ENCODE measurements at regions not wholly inside any gene's neighbourhood (a gene's known extent, or its start where the extent isn't known, plus 50 kb on each side); places are given as distances from the start of the nearest gene placed in this dataset.

GRCh38 chr15:38876621-38877020, 312.0 kb upstream of the RASGRP1 start:
- WGBS, 3 donors = 94 to 96% (median 95%) methylated on average over 3 of the region's 3 CpGs
- no peak overlapping the region for H3K27ac ChIP-seq (ENCODE audit: low read depth in 1 of 3, low read length in 2 of 3)
- peaks cover 0 to 7% (median 0%) of the 10 kb centered on the region in 3 donors for H3K4me1 ChIP-seq (ENCODE audit: control insufficient read depth in 3 of 3, insufficient read depth in 2 of 3, low read depth in 1 of 3, low read length in 2 of 3)
- H3K4me3 ChIP-seq (ENCODE audit: low read depth in 1 of 3, low read length in 3 of 3) = no peak overlapping the region
- no peaks in the 10 kb centered on the region for H3K36me3 ChIP-seq (ENCODE audit: control insufficient read depth in 3 of 3, insufficient read depth in 2 of 3, low read depth in 1 of 3, low read length in 3 of 3)
- no peak for DNase-seq
- H3K9me3 ChIP-seq (ENCODE audit: control insufficient read depth in 2 of 2, insufficient read depth in 1 of 2, low read depth in 1 of 2, low read length in 1 of 2) = peaks cover 0 to 8% of the 10 kb centered on the region in 2 donors
- FAIRE-seq = no peak
- H3K27me3 ChIP-seq (ENCODE audit: control insufficient read depth in 3 of 3, insufficient read depth in 3 of 3, low read length in 3 of 3) = no peaks in the 10 kb centered on the region

GRCh38 chr15:38877471-38877870, 312.9 kb upstream of the RASGRP1 start:
- no peak overlapping the region for H3K4me3 ChIP-seq (ENCODE audit: low read depth in 1 of 3, low read length in 3 of 3)
- no peaks in the 10 kb centered on the region for H3K36me3 ChIP-seq (ENCODE audit: control insufficient read depth in 3 of 3, insufficient read depth in 2 of 3, low read depth in 1 of 3, low read length in 3 of 3)
- H3K4me1 ChIP-seq (ENCODE audit: control insufficient read depth in 3 of 3, insufficient read depth in 2 of 3, low read depth in 1 of 3, low read length in 2 of 3) = peaks cover 0 to 7% (median 0%) of the 10 kb centered on the region in 3 donors
- 70 to 73% (median 72%) methylated on average over 4 of the region's 4 CpGs for WGBS, 3 donors
- FAIRE-seq = no peak
- no peak overlapping the region for H3K27ac ChIP-seq (ENCODE audit: low read depth in 1 of 3, low read length in 2 of 3)
- no peak for DNase-seq
- H3K27me3 ChIP-seq (ENCODE audit: control insufficient read depth in 3 of 3, insufficient read depth in 3 of 3, low read length in 3 of 3) = no peaks in the 10 kb centered on the region
- peaks cover 0 to 6% of the 10 kb centered on the region in 2 donors for H3K9me3 ChIP-seq (ENCODE audit: control insufficient read depth in 2 of 2, insufficient read depth in 1 of 2, low read depth in 1 of 2, low read length in 1 of 2)

GRCh38 chr15:38878026-38878425, 313.4 kb upstream of the RASGRP1 start:
- FAIRE-seq (no peak), DNase-seq (no peak)
- Histone ChIP-seq H3K4me1 (ENCODE audit: control insufficient read depth in 3 of 3, insufficient read depth in 2 of 3, low read depth in 1 of 3, low read length in 2 of 3) (peaks cover 0 to 7% (median 0%) of the 10 kb centered on the region in 3 donors), H3K27me3 (ENCODE audit: control insufficient read depth in 3 of 3, insufficient read depth in 3 of 3, low read length in 3 of 3) (no peaks in the 10 kb centered on the region), H3K9me3 (ENCODE audit: control insufficient read depth in 2 of 2, insufficient read depth in 1 of 2, low read depth in 1 of 2, low read length in 1 of 2) (peaks cover 0 to 3% of the 10 kb centered on the region in 2 donors), H3K36me3 (ENCODE audit: control insufficient read depth in 3 of 3, insufficient read depth in 2 of 3, low read depth in 1 of 3, low read length in 3 of 3) (no peaks in the 10 kb centered on the region), H3K4me3 (ENCODE audit: low read depth in 1 of 3, low read length in 3 of 3) (no peak overlapping the region), H3K27ac (ENCODE audit: low read depth in 1 of 3, low read length in 2 of 3) (no peak overlapping the region)

- Histone ChIP-seq H3K9me3 (ENCODE audit: control insufficient read depth in 2 of 2, insufficient read depth in 1 of 2, low read depth in 1 of 2, low read length in 1 of 2) (no peaks in the 10 kb centered on the region), H3K27ac (ENCODE audit: low read depth in 1 of 3, low read length in 2 of 3) (no peak overlapping the region), H3K4me1 (ENCODE audit: control insufficient read depth in 3 of 3, insufficient read depth in 2 of 3, low read depth in 1 of 3, low read length in 2 of 3) (peaks cover 0 to 7% (median 0%) of the 10 kb centered on the region in 3 donors), H3K4me3 (ENCODE audit: low read depth in 1 of 3, low read length in 3 of 3) (no peak overlapping the region), H3K27me3 (ENCODE audit: control insufficient read depth in 3 of 3, insufficient read depth in 3 of 3, low read length in 3 of 3) (no peaks in the 10 kb centered on the region), H3K36me3 (ENCODE audit: control insufficient read depth in 3 of 3, insufficient read depth in 2 of 3, low read depth in 1 of 3, low read length in 3 of 3) (no peaks in the 10 kb centered on the region)
- FAIRE-seq (no peak), DNase-seq (no peak)
- 68 to 73% (median 69%) methylated on average over 2 of the region's 2 CpGs for WGBS, 3 donors
Measured at GRCh38 chr15:38878926-38879325, 314.3 kb upstream of the RASGRP1 start.

- Histone ChIP-seq H3K4me1 (ENCODE audit: control insufficient read depth in 3 of 3, insufficient read depth in 2 of 3, low read depth in 1 of 3, low read length in 2 of 3) (peaks cover 0 to 7% (median 0%) of the 10 kb centered on the region in 3 donors), H3K4me3 (ENCODE audit: low read depth in 1 of 3, low read length in 3 of 3) (no peak overlapping the region), H3K36me3 (ENCODE audit: control insufficient read depth in 3 of 3, insufficient read depth in 2 of 3, low read depth in 1 of 3, low read length in 3 of 3) (no peaks in the 10 kb centered on the region), H3K27me3 (ENCODE audit: control insufficient read depth in 3 of 3, insufficient read depth in 3 of 3, low read length in 3 of 3) (no peaks in the 10 kb centered on the region), H3K9me3 (ENCODE audit: control insufficient read depth in 2 of 2, insufficient read depth in 1 of 2, low read depth in 1 of 2, low read length in 1 of 2) (no peaks in the 10 kb centered on the region), H3K27ac (ENCODE audit: low read depth in 1 of 3, low read length in 2 of 3) (peak overlapping the region in 1 of 3 donors; percentile 67)
- FAIRE-seq (no peak), DNase-seq (peak in 1 of 2 donors; percentile 26)
- 64 to 95% (median 88%) methylated on average over 4 of the region's 4 CpGs for WGBS, 3 donors
Measured at GRCh38 chr15:38879909-38880471, 315.4 kb upstream of the RASGRP1 start.

- Histone ChIP-seq H3K9me3 (ENCODE audit: control insufficient read depth in 2 of 2, insufficient read depth in 1 of 2, low read depth in 1 of 2, low read length in 1 of 2) (no peaks in the 10 kb centered on the region), H3K4me1 (ENCODE audit: control insufficient read depth in 3 of 3, insufficient read depth in 2 of 3, low read depth in 1 of 3, low read length in 2 of 3) (peaks cover 0 to 25% (median 0%) of the 10 kb centered on the region in 3 donors), H3K27me3 (ENCODE audit: control insufficient read depth in 3 of 3, insufficient read depth in 3 of 3, low read length in 3 of 3) (no peaks in the 10 kb centered on the region), H3K4me3 (ENCODE audit: low read depth in 1 of 3, low read length in 3 of 3) (no peak overlapping the region), H3K27ac (ENCODE audit: low read depth in 1 of 3, low read length in 2 of 3) (no peak overlapping the region), H3K36me3 (ENCODE audit: control insufficient read depth in 3 of 3, insufficient read depth in 2 of 3, low read depth in 1 of 3, low read length in 3 of 3) (no peaks in the 10 kb centered on the region)
- WGBS, 3 donors = 63 to 88% (median 84%) methylated on average over 3 of the region's 3 CpGs
- no peak for DNase-seq
- no peak for FAIRE-seq
Measured at GRCh38 chr15:38882221-38882620, 317.6 kb upstream of the RASGRP1 start.

GRCh38 chr15:38883987-38884386, 319.4 kb upstream of the RASGRP1 start:
- WGBS, 3 donors = 51 to 73% (median 72%) methylated on average over 1 of the region's 1 CpG
- Histone ChIP-seq H3K9me3 (ENCODE audit: control insufficient read depth in 2 of 2, insufficient read depth in 1 of 2, low read depth in 1 of 2, low read length in 1 of 2) (no peaks in the 10 kb centered on the region), H3K4me3 (ENCODE audit: low read depth in 1 of 3, low read length in 3 of 3) (no peak overlapping the region), H3K27me3 (ENCODE audit: control insufficient read depth in 3 of 3, insufficient read depth in 3 of 3, low read length in 3 of 3) (no peaks in the 10 kb centered on the region), H3K4me1 (ENCODE audit: control insufficient read depth in 3 of 3, insufficient read depth in 2 of 3, low read depth in 1 of 3, low read length in 2 of 3) (peaks cover 0 to 25% (median 0%) of the 10 kb centered on the region in 3 donors), H3K36me3 (ENCODE audit: control insufficient read depth in 3 of 3, insufficient read depth in 2 of 3, low read depth in 1 of 3, low read length in 3 of 3) (no peaks in the 10 kb centered on the region), H3K27ac (ENCODE audit: low read depth in 1 of 3, low read length in 2 of 3) (no peak overlapping the region)
- FAIRE-seq (no peak), DNase-seq (no peak)

GRCh38 chr15:38885001-38885400, 320.4 kb upstream of the RASGRP1 start:
- no peak overlapping the region for H3K27ac ChIP-seq (ENCODE audit: low read depth in 1 of 3, low read length in 2 of 3)
- no peaks in the 10 kb centered on the region for H3K27me3 ChIP-seq (ENCODE audit: control insufficient read depth in 3 of 3, insufficient read depth in 3 of 3, low read length in 3 of 3)
- 65 to 78% (median 76%) methylated on average over 3 of the region's 3 CpGs for WGBS, 3 donors
- DNase-seq (no peak), FAIRE-seq (no peak)
- no peak overlapping the region for H3K4me3 ChIP-seq (ENCODE audit: low read depth in 1 of 3, low read length in 3 of 3)
- H3K9me3 ChIP-seq (ENCODE audit: control insufficient read depth in 2 of 2, insufficient read depth in 1 of 2, low read depth in 1 of 2, low read length in 1 of 2) = no peaks in the 10 kb centered on the region
- H3K36me3 ChIP-seq (ENCODE audit: control insufficient read depth in 3 of 3, insufficient read depth in 2 of 3, low read depth in 1 of 3, low read length in 3 of 3) = no peaks in the 10 kb centered on the region
- H3K4me1 ChIP-seq (ENCODE audit: control insufficient read depth in 3 of 3, insufficient read depth in 2 of 3, low read depth in 1 of 3, low read length in 2 of 3) = peaks cover 0 to 22% (median 0%) of the 10 kb centered on the region in 3 donors

GRCh38 chr15:38885471-38885952, 320.9 kb upstream of the RASGRP1 start:
- peak overlapping the region in 2 of 3 donors; percentile 5 to 9 for H3K27ac ChIP-seq (ENCODE audit: low read depth in 1 of 3, low read length in 2 of 3)
- peaks cover 0 to 18% (median 0%) of the 10 kb centered on the region in 3 donors for H3K4me1 ChIP-seq (ENCODE audit: control insufficient read depth in 3 of 3, insufficient read depth in 2 of 3, low read depth in 1 of 3, low read length in 2 of 3)
- no peaks in the 10 kb centered on the region for H3K9me3 ChIP-seq (ENCODE audit: control insufficient read depth in 2 of 2, insufficient read depth in 1 of 2, low read depth in 1 of 2, low read length in 1 of 2)
- WGBS, 3 donors = 42 to 45% (median 44%) methylated on average over 4 of the region's 4 CpGs
- H3K36me3 ChIP-seq (ENCODE audit: control insufficient read depth in 3 of 3, insufficient read depth in 2 of 3, low read depth in 1 of 3, low read length in 3 of 3) = no peaks in the 10 kb centered on the region
- FAIRE-seq (no peak), DNase-seq (peak in 1 of 2 donors; percentile 11)
- no peaks in the 10 kb centered on the region for H3K27me3 ChIP-seq (ENCODE audit: control insufficient read depth in 3 of 3, insufficient read depth in 3 of 3, low read length in 3 of 3)
- no peak overlapping the region for H3K4me3 ChIP-seq (ENCODE audit: low read depth in 1 of 3, low read length in 3 of 3)

Measured in small intestine (tissue), 7 donors.